ENCODE measurements at regions not wholly inside any gene's neighbourhood (a gene's known extent, or its start where the extent isn't known, plus 50 kb on each side); places are given as distances from the start of the nearest gene placed in this dataset.

GRCh38 chr12:118637767-118638370 lies 261.5 kb downstream of the SUDS3 start:
- H3K4me3 ChIP-seq (ENCODE audit: low read depth, low read length): no peak overlapping the region
- no peak for TF ChIP-seq CTCF (IDR thresholded peaks at IDR 0.05; ENCODE audit: borderline replicate concordance, insufficient read depth, low read depth, low read length)

- no peak overlapping the region for H3K4me3 ChIP-seq (ENCODE audit: low read depth, low read length)
- no peak for TF ChIP-seq CTCF (IDR thresholded peaks at IDR 0.05; ENCODE audit: borderline replicate concordance, insufficient read depth, low read depth, low read length)
These were observed 264.9 kb downstream of the SUDS3 start for GRCh38 chr12:118641249-118641648.

- no peak for TF ChIP-seq CTCF (IDR thresholded peaks at IDR 0.05; ENCODE audit: borderline replicate concordance, insufficient read depth, low read depth, low read length)
- no peak overlapping the region for H3K4me3 ChIP-seq (ENCODE audit: low read depth, low read length)
These were observed 268.9 kb downstream of the SUDS3 start for GRCh38 chr12:118645219-118645618.

- no peak overlapping the region for H3K4me3 ChIP-seq (ENCODE audit: low read depth, low read length)
- no peak for TF ChIP-seq CTCF (IDR thresholded peaks at IDR 0.05; ENCODE audit: borderline replicate concordance, insufficient read depth, low read depth, low read length)
These were observed 273.6 kb downstream of the SUDS3 start for GRCh38 chr12:118649765-118650585.

GRCh38 chr12:118650586-118650960 lies 274.2 kb downstream of the SUDS3 start:
- no peak overlapping the region for H3K4me3 ChIP-seq (ENCODE audit: low read depth, low read length)
- TF ChIP-seq CTCF (IDR thresholded peaks at IDR 0.05; ENCODE audit: borderline replicate concordance, insufficient read depth, low read depth, low read length): no peak

- TF ChIP-seq CTCF (IDR thresholded peaks at IDR 0.05; ENCODE audit: borderline replicate concordance, insufficient read depth, low read depth, low read length): no peak
- no peak overlapping the region for H3K4me3 ChIP-seq (ENCODE audit: low read depth, low read length)
These were observed 275.1 kb downstream of the SUDS3 start for GRCh38 chr12:118651487-118651886.

GRCh38 chr12:118655588-118655987 lies 279.2 kb downstream of the SUDS3 start:
- no peak overlapping the region for H3K4me3 ChIP-seq (ENCODE audit: low read depth, low read length)

More at GRCh38 chr12:118655588-118655987, 279.2 kb downstream of the SUDS3 start:
- no peak for TF ChIP-seq CTCF (IDR thresholded peaks at IDR 0.05; ENCODE audit: borderline replicate concordance, insufficient read depth, low read depth, low read length)
